Suprapubic skin (tissue), 4 donors: ENCODE measurements at regions not wholly inside any gene's neighbourhood (a gene's known extent, or its start where the extent isn't known, plus 50 kb on each side); places are given as distances from the start of the nearest gene placed in this dataset.

Experiments used
- DNase-seq, 2 donors: peaks; one replicate each; pipeline ENCODE4 v3.0.0-alpha.2; 2019; ENCODE audit warnings: low spot score in 2 of 2
- H3K27ac ChIP-seq: fragments of 200-600 bp; sonication (generic); one replicate; pipeline ENCODE4 v1.5.1; 2019
- H3K27me3 ChIP-seq: fragments of 200-600 bp; sonication (generic); one replicate; pipeline ENCODE4 v1.5.1; 2019
- H3K36me3 ChIP-seq: fragments of 200-600 bp; sonication (generic); one replicate; pipeline ENCODE4 v1.5.1; 2019
- H3K4me1 ChIP-seq: fragments of 200-600 bp; sonication (generic); one replicate; pipeline ENCODE4 v1.5.1; 2019
- H3K4me3 ChIP-seq: fragments of 200-600 bp; sonication (generic); one replicate; pipeline ENCODE4 v1.5.1; 2019; ENCODE audit warnings: mild to moderate bottlenecking
- H3K9me3 ChIP-seq: fragments of 200-600 bp; sonication (generic); one replicate; pipeline ENCODE4 v1.5.1; 2019
- CTCF ChIP-seq, 2 donors: fragments of 200-600 bp in 1 of 2; fragments of 450-650 bp in 1 of 2; sonication (generic) in 1 of 2; IDR thresholded peaks; one replicate each; pipeline ENCODE4 v1.5.1; 2016 to 2019; ENCODE audit warnings: antibody characterized with exemption in 2 of 2, mild to moderate bottlenecking in 1 of 2, moderate library complexity in 1 of 2
- EP300 ChIP-seq: sonication (generic); formaldehyde crosslinking; IDR thresholded peaks from one replicate; pipeline ENCODE4 v1.6.1; 2017; ENCODE audit warnings: antibody characterized with exemption
- POLR2A ChIP-seq, 2 donors: fragments of 450-650 bp; IDR thresholded peaks; one replicate each; pipeline ENCODE4 v1.6.1; 2017; ENCODE audit warnings: antibody characterized with exemption in 2 of 2, mild to moderate bottlenecking in 2 of 2, moderate library complexity in 2 of 2
- POLR2AphosphoS5 ChIP-seq, 3 donors: sonication (generic); formaldehyde crosslinking; IDR thresholded peaks; one replicate each; pipeline ENCODE4 v1.6.1; 2017; ENCODE audit warnings: antibody characterized with exemption in 3 of 3
- WGBS: methylation state at CpG from one replicate; pipeline ENCODE4 v1.1.5; 2018; 5-methylcytosine and 5-hydroxymethylcytosine counted together

- DNase-seq: no peak
Measured at GRCh38 chr18:10314066-10314465, 140.4 kb upstream of the APCDD1 start.

GRCh38 chr18:10315522-10315921, 138.9 kb upstream of the APCDD1 start:
- TF ChIP-seq EP300 (no peak), POLR2A (IDR thresholded peaks at IDR 0.05) (no peak), POLR2AphosphoS5 (IDR thresholded peaks at IDR 0.05) (no peak), CTCF (IDR thresholded peaks at IDR 0.05) (no peak)
- Histone ChIP-seq H3K27me3 (no peaks in the 10 kb centered on the region), H3K27ac (no peak overlapping the region), H3K9me3 (no peaks in the 10 kb centered on the region), H3K36me3 (no peaks in the 10 kb centered on the region), H3K4me3 (no peak overlapping the region), H3K4me1 (peaks cover 3% of the 10 kb centered on the region)
- no peak for DNase-seq
- 80% methylated on average over 1 of the region's 1 CpG for WGBS

More at GRCh38 chr18:10314066-10314465, 140.4 kb upstream of the APCDD1 start:
- H3K27me3 ChIP-seq: no peaks in the 10 kb centered on the region
- no peaks in the 10 kb centered on the region for H3K36me3 ChIP-seq
- H3K4me1 ChIP-seq: peaks cover 3% of the 10 kb centered on the region
- no peaks in the 10 kb centered on the region for H3K9me3 ChIP-seq
- no peak overlapping the region for H3K4me3 ChIP-seq
- WGBS: 76% methylated on average over 5 of the region's 5 CpGs
- TF ChIP-seq POLR2A (IDR thresholded peaks at IDR 0.05) (no peak), CTCF (IDR thresholded peaks at IDR 0.05) (no peak), EP300 (no peak), POLR2AphosphoS5 (IDR thresholded peaks at IDR 0.05) (no peak)
- H3K27ac ChIP-seq: no peak overlapping the region

- Histone ChIP-seq H3K9me3 (no peaks in the 10 kb centered on the region), H3K4me1 (peaks cover 3% of the 10 kb centered on the region), H3K4me3 (no peak overlapping the region), H3K27me3 (no peaks in the 10 kb centered on the region), H3K36me3 (no peaks in the 10 kb centered on the region), H3K27ac (no peak overlapping the region)
- DNase-seq: no peak
- TF ChIP-seq EP300: no peak
- no peak for TF ChIP-seq CTCF (IDR thresholded peaks at IDR 0.05)
- WGBS: 95% methylated on average over 7 of the region's 7 CpGs
Measured at GRCh38 chr18:10316778-10317177, 137.7 kb upstream of the APCDD1 start.

GRCh38 chr18:10317864-10318690, 136.4 kb upstream of the APCDD1 start:
- no peaks in the 10 kb centered on the region for H3K9me3 ChIP-seq
- H3K27ac ChIP-seq: no peak overlapping the region
- peaks cover 3% of the 10 kb centered on the region for H3K4me1 ChIP-seq
- no peaks in the 10 kb centered on the region for H3K36me3 ChIP-seq
- 62% methylated on average over 6 of the region's 6 CpGs for WGBS
- no peaks in the 10 kb centered on the region for H3K27me3 ChIP-seq
- H3K4me3 ChIP-seq: no peak overlapping the region
- TF ChIP-seq CTCF (IDR thresholded peaks at IDR 0.05) (no peak), POLR2AphosphoS5 (IDR thresholded peaks at IDR 0.05) (no peak), POLR2A (IDR thresholded peaks at IDR 0.05) (no peak), EP300 (no peak)
- DNase-seq: no peak

GRCh38 chr18:10318691-10318970, 135.8 kb upstream of the APCDD1 start:
- peak in 1 of 2 donors; percentile 69 for DNase-seq
- H3K9me3 ChIP-seq: no peaks in the 10 kb centered on the region
- H3K36me3 ChIP-seq: no peaks in the 10 kb centered on the region
- WGBS: 54% methylated on average over 3 of the region's 3 CpGs
- H3K27me3 ChIP-seq: no peaks in the 10 kb centered on the region
- H3K4me3 ChIP-seq: no peak overlapping the region
- H3K27ac ChIP-seq: no peak overlapping the region
- peaks cover 3% of the 10 kb centered on the region for H3K4me1 ChIP-seq
- TF ChIP-seq POLR2A (IDR thresholded peaks at IDR 0.05) (no peak), CTCF (IDR thresholded peaks at IDR 0.05) (no peak), POLR2AphosphoS5 (IDR thresholded peaks at IDR 0.05) (no peak), EP300 (no peak)
